ENCODE measurements at regions not wholly inside any gene's neighbourhood (a gene's known extent, or its start where the extent isn't known, plus 50 kb on each side); places are given as distances from the start of the nearest gene placed in this dataset.

DNA sequence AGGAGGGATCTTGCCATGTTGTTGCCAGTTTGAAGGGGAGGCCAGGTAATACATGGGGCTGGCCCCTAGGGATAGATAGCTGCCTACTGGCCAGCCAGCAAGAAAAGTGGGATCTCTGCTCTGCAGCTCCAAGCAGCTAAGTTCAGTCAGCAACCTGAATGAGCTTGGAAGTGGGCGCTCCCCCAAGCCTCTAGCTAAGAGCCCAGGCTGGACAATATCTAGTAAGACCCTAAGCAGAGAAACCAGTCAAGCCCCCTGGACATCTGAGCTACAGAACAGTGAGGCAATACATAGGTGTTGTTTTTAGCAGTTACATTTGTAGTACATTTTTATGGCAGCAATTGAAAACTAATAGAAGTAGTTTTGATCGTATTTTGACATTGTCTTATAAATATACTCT lies 409.8 kb upstream of the SMIM21 start:
- DNase-seq: no peak

DNA sequence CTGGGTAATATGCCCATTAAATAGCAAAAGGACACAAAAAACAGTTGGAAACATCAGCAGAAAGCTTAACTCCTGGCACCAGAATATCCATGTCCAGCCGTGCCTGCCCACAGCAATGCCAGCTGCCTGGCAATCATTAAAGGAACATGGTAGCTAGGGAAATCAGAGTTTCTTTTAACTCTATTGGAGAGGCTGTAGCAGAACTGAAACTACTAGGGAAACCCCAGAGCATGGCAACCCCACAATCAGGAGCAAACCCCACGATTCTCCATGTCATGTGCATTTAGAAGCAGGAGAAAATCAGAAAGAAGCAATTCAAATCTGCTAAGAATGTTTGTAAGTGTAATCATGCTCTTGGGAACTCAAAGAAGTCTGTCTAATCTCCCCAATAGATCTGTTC lies 409.0 kb upstream of the SMIM21 start:
- DNase-seq: no peak

- DNase-seq: no peak
These were observed 404.5 kb upstream of the SMIM21 start for GRCh38 chr18:75831960-75832359.

DNA sequence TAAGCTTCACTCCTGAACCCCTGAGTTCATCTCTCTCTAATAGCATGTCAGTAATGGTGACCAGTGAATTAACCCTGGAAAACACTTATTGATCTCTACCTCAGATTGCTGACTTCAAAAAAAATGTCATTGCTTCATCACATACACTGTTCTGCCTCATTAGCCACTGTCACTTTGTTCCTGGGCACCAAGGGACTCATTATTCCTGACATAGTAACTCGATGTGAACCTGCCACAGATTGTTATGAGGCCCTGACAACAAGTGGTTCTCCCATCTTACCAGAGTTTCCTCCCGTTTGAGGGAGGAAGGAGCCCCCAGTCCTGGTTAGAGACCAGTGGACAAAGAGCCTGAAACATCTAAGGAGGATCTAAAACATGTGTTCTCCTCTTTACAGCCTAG lies 403.3 kb upstream of the SMIM21 start:
- DNase-seq: no peak

DNA sequence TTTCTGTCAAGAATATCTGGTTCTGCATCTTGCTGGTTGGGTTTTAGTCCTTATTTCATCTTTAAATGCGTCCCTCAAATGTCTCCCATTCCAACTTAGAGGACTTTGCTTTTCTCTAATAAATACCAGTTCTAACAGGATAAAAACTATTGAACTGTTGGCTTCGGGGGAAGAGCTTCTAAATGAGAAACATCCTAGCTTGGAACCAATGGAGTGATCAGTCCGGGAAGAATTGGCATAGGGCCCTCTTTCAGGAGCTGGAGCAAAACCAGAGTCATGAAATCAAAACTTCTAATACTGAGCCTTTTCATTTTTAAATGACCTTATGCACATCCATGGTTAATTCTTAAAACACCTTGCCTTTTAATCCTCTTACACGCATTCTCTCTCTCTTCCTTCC lies 401.6 kb upstream of the SMIM21 start:
- no peak for DNase-seq

DNA sequence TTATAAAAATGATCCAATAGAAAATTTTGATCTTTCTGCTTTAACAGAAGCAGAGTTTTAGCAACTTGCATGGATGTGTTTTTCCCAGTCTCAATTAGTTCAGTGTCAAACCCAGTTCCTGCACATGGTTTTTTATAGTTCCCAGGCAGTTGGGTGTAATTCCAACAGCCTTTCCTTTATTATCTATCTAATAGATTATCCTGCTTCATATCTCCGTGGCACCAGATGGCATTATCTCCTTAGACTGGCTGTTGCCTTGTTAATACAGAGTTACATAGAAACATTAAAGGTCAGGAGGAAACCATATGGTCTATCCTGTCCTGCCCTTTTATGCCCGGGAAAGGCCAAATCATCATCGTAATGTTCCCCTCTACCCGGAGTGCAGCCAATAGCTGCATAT lies 400.9 kb upstream of the SMIM21 start:
- DNase-seq: peak; percentile 8

- no peak for DNase-seq
These were observed 400.3 kb upstream of the SMIM21 start for GRCh38 chr18:75827751-75828287.

DNA sequence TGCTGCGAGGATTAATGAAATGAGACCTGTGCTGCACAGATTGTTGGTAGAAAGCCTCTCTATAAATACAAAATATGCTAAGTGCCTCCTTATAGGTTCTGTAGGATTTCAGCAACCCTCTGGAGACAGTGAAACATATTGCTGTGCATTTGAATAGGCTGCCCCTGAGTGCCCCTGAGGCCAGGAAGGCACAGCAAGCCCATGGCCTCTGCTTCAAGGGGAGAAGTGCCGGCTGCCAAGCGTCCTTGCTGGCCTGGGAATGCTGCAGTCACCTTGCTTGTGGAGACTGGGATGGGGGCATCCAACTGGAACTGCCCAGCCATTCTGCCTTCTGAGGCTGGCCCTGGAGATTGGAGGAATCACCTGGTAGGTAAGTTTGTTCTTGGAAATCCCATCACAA lies 397.2 kb upstream of the SMIM21 start:
- DNase-seq: no peak

DNA sequence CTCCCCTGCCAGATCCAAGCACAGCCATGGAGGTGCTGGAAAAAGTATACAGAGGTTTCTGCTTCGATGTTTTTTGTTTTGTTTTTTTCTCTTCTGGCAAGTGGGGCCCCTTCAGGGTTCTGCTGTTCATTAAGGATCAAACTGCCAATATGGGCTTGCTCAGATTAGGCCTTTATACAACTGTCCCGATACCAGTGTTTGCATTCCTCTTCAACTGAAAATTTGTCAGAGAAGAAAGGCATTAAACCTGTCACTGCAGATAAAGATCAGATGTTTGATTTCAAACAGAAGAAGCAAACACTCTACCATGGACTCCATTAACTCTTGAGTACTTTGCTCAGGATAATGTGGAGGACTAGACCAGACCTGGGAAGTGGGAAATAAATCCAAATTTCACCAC lies 396.0 kb upstream of the SMIM21 start:
- peak; percentile 80 for DNase-seq

DNA sequence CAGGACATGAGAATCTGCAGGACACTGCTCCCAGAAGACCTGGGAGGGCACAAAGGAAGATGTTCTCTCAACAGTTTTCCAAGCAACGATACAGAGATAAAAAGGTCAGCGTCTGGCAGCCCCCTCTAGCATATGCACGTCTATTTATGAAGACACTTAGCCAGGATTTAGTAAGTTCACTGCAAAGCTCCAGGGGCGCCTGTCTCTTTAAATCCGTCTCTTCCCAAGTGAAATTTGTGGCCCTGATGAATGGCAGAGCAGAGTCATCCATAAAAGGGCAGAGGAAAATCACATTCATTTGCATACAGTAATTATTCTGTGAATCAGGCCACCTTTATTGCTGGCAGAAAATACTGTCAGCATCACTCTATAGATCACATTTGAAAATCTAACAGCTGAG lies 390.9 kb upstream of the SMIM21 start:
- DNase-seq: no peak

DNA sequence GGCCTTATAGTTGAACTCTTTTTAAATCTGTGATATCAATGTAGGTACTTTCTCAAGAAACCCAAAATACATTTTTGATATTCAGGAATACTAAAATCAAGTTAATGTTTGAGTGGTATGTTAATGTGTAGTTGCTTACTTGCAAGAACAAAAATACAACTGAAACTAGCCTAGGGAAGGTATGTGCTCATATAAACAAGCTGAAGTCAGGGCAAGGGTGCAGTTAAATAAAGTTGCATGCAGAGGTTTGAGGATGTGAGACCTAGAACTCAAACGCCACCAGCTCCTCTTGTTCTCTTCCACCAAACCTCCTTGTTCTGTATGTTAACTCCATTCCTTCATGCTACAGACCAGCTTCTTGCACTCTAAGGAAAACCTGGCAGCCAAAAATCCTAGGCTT lies 388.3 kb upstream of the SMIM21 start:
- no peak for DNase-seq

- DNase-seq: no peak
These were observed 385.3 kb upstream of the SMIM21 start for GRCh38 chr18:75812761-75813160.

GRCh38 chr18:75810961-75811551 lies 383.6 kb upstream of the SMIM21 start:
- peak; percentile 82 for DNase-seq

GRCh38 chr18:75810516-75810915 lies 383.0 kb upstream of the SMIM21 start:
- no peak for DNase-seq

DNA sequence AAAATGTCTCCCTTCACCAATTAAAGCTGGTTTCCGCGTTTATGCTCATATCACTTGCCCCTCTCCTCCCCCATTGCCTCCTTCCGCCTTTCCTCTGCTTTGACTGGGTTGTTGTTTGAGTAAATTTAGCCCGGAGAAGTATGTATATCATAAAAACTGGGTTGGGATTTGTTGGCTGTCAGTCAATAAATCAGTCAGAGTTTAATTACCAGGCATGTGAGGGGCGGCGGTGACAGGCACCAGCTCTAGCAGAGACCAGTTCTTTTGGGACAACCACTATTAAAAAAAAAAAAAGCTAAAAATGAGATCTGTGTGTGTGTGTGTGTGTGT lies 382.4 kb upstream of the SMIM21 start:
- DNase-seq: no peak

DNA sequence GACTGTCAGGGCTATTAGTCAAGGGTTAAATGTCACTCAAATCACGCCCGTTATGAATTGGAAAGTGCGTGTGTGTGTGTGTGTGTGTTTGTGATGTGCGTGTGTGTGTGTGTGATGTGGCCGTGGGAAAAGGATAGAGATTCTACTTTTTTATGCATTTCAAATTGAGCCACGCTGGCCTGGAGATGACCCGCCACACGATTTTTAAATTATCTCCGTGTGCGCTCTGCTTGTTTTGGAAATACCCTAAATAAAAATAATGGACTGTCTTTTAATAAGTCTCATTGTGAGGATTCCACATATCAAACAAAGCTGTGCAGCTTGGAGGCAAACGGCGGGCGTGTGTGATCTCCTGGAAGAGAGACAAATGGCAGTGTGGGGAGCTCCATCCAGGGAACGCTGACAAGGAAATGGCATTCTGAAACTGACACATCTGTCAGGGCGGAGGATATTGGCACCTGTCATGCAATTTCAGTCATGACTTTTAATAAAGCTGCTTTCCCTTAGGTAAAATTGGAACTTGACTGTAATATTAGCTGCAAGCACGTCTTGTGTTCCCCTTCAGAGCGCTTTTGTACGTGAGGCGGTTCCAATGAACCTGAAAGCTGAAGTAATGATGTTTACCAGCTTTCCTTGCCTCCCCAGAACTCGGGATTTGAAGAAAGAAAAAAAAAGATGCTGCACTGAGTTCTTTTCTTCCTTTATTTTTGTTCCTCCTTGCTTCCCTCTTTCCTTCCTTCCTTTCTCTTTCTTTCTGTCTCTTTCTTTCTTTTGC lies 381.8 kb upstream of the SMIM21 start:
- no peak for DNase-seq

DNA sequence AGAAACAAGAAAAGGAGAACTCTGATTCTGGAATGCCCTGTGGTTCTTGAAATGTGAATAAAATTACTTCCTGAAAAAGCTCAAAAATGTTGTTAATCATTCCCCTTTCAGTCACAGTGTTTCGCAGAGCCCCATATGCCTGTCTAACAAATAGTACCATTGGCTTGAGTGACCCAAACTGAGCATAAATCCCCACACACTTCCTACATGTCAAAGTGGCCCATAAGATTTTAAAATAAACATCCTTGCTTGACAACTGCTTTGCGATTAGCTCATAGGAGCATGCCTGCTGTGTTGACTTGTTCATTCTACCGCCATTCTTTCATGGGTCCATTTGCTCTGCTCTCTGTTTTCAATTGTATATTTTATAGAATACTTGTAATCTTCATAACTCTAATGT lies 377.8 kb upstream of the SMIM21 start:
- DNase-seq: no peak

GRCh38 chr18:75802681-75803080 lies 375.2 kb upstream of the SMIM21 start:
- no peak for DNase-seq

- no peak for DNase-seq
These were observed 373.7 kb upstream of the SMIM21 start for GRCh38 chr18:75801178-75801577.

DNA sequence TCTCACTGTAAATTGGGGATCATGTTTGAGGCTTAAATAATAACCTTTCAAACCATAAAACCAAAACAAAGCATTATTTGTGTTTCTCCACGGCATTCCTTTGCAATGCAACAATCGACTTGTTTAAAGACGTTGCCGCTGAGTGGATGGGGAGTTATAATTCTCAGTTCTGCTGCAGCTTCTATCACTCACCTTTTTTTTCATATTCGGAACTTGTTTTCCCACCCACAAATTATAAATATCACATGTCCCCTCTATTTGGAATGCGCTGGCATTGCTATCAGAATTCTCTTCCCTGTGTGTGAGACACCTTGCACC lies 372.8 kb upstream of the SMIM21 start:
- no peak for DNase-seq

DNA sequence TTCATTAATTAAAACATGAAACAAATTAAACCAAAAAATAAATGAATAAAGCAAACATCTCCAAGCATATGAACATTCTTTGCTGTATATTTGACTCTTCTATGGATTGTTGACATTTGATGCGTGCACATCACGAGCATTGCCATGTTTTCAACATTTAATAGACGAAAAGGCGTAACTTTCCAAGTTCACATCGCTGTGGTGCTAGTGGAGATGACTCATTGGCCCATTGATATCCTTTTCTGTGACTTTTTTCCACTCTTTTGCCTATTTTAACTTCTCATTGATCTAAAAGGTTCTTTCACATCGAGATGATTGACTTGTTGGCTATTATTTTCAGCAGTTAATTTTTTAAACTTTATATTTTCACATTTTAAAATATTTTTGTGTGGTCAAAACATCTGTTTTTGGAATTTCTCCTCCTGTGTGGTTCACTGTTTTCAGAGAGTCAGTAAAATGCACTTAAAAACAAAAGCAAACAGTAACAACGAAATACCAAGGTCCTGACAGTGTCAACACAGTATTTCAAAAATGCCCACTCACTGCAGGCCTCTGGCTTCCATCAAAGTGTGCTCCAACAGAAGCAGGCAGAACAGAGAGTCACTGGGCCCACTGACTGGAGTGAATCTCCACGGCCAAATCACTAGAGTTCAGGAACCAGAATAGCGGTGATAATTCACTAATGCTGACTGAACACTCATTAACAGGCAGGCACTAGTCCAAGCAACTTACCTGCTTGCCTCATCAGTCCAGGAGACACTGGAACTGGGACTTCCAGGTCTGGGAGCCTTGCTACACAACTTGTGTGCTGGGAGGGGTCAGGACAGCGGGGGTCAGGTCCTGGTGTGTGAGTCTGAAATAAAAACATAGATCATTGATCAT lies 372.2 kb upstream of the SMIM21 start:
- no peak for DNase-seq

DNA sequence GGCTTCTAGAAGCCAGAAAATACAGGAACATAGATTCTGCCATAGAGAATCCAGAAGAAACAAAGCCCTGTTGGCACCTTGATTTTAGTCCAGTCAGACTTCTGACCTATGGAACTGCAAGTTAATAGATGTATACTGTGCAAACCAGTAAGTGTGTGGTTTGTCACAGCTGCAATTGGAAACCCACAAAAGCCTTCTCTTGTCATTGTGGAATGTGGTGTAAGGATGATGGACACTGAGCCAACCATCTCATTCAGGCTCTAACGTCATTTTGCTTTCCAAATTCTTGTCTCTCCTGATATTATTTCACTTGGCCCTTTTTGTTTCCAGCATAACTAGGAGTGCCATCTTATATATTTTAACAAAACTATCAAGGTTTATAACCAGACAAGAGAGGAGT lies 369.5 kb upstream of the SMIM21 start:
- no peak for DNase-seq

- no peak for DNase-seq
These were observed 363.3 kb upstream of the SMIM21 start for GRCh38 chr18:75790796-75791195.

- DNase-seq: no peak
These were observed 362.6 kb upstream of the SMIM21 start for GRCh38 chr18:75790111-75790510.
